BE2C (cell line): ENCODE measurements at regions not wholly inside any gene's neighbourhood (a gene's known extent, or its start where the extent isn't known, plus 50 kb on each side); places are given as distances from the start of the nearest gene placed in this dataset.

ENCODE experiments used
- DNase-seq: peaks from one replicate; pipeline ENCODE4 v3.0.0-alpha.2; 2020
- H3K27me3 ChIP-seq: fragments of 250-450 bp; sonication (Bioruptor Pico); 2 replicates; pipeline ENCODE4 v1.5.1; 2020; ENCODE audit warnings: mild to moderate bottlenecking
- H3K36me3 ChIP-seq: fragments of 250-450 bp; sonication (Bioruptor Pico); 2 replicates; pipeline ENCODE4 v1.5.1; 2020; ENCODE audit warnings: mild to moderate bottlenecking
- H3K4me1 ChIP-seq: fragments of 250-450 bp; sonication (Bioruptor Pico); 2 replicates; pipeline ENCODE4 v1.5.1; 2020
- H3K4me3 ChIP-seq: 2 replicates; pipeline ENCODE4 v1.5.1; 2011; ENCODE audit warnings: low read depth, low read length
- H3K9me3 ChIP-seq: fragments of 250-450 bp; sonication (Bioruptor Pico); 2 replicates; pipeline ENCODE4 v1.5.1; 2020
- CTCF ChIP-seq: IDR thresholded peaks from 2 replicates; pipeline ENCODE4 v1.5.1; 2012; ENCODE audit warnings: mild to moderate bottlenecking, low read depth, low read length

GRCh38 chr4:11264346-11264745 is 164.3 kb downstream of the HS3ST1 start:
- Histone ChIP-seq H3K4me1 (no peaks in the 10 kb centered on the region), H3K9me3 (no peaks in the 10 kb centered on the region; the same call in 1 of the 2 replicates), H3K36me3 (no peaks in the 10 kb centered on the region), H3K27me3 (no peaks in the 10 kb centered on the region), H3K4me3 (no peak overlapping the region)
- no peak for TF ChIP-seq CTCF
- DNase-seq, result no peak

- DNase-seq, result no peak
- Histone ChIP-seq H3K4me3 (no peak overlapping the region), H3K27me3 (no peaks in the 10 kb centered on the region), H3K4me1 (no peaks in the 10 kb centered on the region), H3K9me3 (no peaks in the 10 kb centered on the region; the same call in 1 of the 2 replicates), H3K36me3 (no peaks in the 10 kb centered on the region)
- TF ChIP-seq CTCF, result no peak
Measured at GRCh38 chr4:11263208-11263607, 165.5 kb downstream of the HS3ST1 start.

- Histone ChIP-seq H3K36me3 (no peaks in the 10 kb centered on the region), H3K27me3 (no peaks in the 10 kb centered on the region), H3K4me1 (no peaks in the 10 kb centered on the region), H3K4me3 (no peak overlapping the region), H3K9me3 (no peaks in the 10 kb centered on the region; the same call in 1 of the 2 replicates)
- TF ChIP-seq CTCF, result no peak
- DNase-seq, result no peak
Measured at GRCh38 chr4:11261066-11261850, 167.4 kb downstream of the HS3ST1 start.

- no peaks in the 10 kb centered on the region for H3K27me3 ChIP-seq
- no peak for TF ChIP-seq CTCF
- H3K4me3 ChIP-seq, result no peak overlapping the region
- H3K4me1 ChIP-seq, result no peaks in the 10 kb centered on the region
- H3K36me3 ChIP-seq, result no peaks in the 10 kb centered on the region
- no peak for DNase-seq
- no peaks in the 10 kb centered on the region; the same call in 1 of the 2 replicates for H3K9me3 ChIP-seq
Measured at GRCh38 chr4:11259837-11260236, 168.9 kb downstream of the HS3ST1 start.

GRCh38 chr4:11252149-11252548 is 176.5 kb downstream of the HS3ST1 start:
- no peak for TF ChIP-seq CTCF
- DNase-seq, result no peak
- Histone ChIP-seq H3K4me1 (no peaks in the 10 kb centered on the region), H3K4me3 (no peak overlapping the region), H3K9me3 (no peaks in the 10 kb centered on the region), H3K27me3 (no peaks in the 10 kb centered on the region), H3K36me3 (no peaks in the 10 kb centered on the region)

- no peak for DNase-seq
- Histone ChIP-seq H3K9me3 (no peaks in the 10 kb centered on the region), H3K4me3 (no peak overlapping the region), H3K27me3 (no peaks in the 10 kb centered on the region), H3K4me1 (no peaks in the 10 kb centered on the region), H3K36me3 (no peaks in the 10 kb centered on the region)
- no peak for TF ChIP-seq CTCF
Measured at GRCh38 chr4:11250510-11250909, 178.2 kb downstream of the HS3ST1 start.
